HG03103 (cell line): ENCODE measurements at regions not wholly inside any gene's neighbourhood (a gene's known extent, or its start where the extent isn't known, plus 50 kb on each side); places are given as distances from the start of the nearest gene placed in this dataset.
"Not testable (repeated sequence)": the region's sequence is repeated elsewhere in the genome, so short reads cannot be mapped to it uniquely, and the experiment has no call there.

Source experiments
- ATAC-seq: cut with Tn5 transposase; IDR thresholded peaks from one replicate; pipeline ENCODE4 v1.9.1; 2021; ENCODE audit warnings: low read depth; ENCODE audit not compliant: unreplicated experiment

GRCh38 chr12:59066445-59066844 lies 146.1 kb upstream of the LRIG3 start:
- no peak for ATAC-seq

DNA sequence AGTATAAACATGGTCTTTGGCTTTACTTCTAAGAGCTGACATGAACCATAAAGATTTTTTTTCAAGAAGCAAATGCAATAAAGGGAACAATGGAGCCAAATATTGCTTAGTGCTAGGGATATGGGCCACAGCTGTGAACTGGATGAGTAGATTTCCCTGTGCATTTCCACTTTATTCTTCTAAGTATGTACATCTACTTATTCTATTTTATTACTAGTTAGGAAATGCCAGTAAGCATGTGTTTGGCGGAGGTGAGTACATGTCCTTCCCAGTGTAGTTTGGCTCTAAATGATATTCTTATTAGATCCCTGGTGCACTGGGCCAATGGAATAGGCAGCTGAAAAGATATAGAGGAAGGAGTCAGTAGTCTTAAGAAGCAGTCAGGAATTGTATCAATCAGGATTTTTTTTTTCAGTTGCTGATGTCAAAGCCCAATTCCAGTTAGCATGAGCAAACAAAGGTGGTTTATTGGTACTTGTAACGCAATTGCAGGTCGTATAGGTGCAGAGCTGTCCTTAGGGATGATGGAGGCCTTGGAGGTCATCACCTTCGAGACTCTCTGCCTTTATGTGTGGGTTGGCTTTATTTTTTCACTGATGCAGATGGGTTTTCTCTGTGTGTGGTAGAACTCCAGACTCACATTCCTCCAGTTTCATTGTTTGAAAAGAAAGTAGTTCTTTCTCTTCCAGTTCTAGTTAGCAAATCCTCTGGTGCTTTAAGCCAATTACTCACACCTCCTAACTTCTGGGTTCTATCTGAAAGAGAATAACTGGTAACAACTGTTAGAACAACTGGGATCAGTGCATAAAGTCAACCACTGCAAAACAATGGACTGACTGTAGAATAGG lies 139.0 kb upstream of the LRIG3 start:
- ATAC-seq = no peak

GRCh38 chr12:59056966-59057365 lies 136.7 kb upstream of the LRIG3 start:
- no peak for ATAC-seq

DNA sequence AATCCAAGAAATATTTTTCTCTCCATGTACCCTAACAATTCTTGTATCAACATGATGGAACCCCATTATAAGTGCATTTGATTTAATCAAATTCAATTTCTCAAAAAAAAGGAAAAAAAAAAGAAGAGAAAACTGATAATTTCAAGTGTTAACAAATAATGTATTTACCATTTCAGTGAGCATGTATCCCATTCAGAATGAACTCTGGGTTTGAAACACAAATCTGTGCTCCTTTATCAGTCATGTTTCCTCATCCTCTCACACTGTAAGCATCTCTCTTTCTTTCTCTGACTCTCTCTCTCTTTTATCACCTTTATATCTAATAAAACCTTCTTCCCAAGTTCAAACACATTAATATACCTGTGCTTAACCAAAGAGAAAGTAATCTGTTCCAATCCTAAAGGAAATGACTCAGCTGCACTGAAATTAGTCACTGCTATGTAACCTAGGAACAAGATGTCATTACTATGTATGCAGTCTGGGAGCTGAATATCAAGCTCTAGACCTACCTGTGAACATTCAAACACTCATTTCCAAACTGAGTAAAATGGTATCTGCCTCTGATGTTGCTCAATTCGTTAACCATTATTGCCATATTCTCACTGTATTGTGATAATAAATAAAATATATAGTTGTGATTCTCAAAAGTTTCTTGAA lies 135.0 kb upstream of the LRIG3 start:
- no peak for ATAC-seq

DNA sequence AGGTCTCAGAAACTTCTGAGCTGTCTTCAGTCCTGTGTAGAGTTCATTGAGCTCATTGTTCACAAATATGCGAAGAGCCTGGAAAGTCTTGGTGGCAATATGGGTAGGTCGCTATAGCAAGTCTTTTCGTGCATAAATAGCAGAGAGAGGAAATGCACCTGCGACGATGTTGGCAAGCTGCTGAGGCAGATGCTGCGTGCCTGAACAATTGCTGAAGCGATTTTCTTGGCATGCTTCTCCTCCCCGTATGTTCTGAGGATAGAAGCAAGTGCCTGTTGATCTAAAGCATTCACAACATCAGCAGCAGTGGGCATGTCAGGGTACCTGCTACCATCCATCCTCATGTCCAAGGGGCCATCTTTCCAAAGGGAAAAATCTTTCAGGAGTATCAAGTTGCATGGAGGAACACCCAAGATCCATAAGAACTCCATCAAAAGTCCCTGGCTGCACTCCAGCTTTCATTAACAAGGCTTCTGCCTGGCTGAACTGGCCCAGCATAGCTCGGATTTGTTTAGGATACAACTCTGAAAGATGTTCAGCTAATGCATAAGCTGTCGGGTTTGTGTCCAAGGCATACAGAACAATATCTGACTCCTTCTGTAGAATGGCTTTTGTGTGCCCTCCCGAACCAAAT lies 133.1 kb upstream of the LRIG3 start:
- ATAC-seq = not testable (repeated sequence)

- ATAC-seq = no peak
Observed at GRCh38 chr12:59046763-59047534, 126.6 kb upstream of the LRIG3 start.

- ATAC-seq = no peak
Observed at GRCh38 chr12:59044791-59045190, 124.5 kb upstream of the LRIG3 start.

- no peak for ATAC-seq
Observed at GRCh38 chr12:59041241-59042121, 121.2 kb upstream of the LRIG3 start.

GRCh38 chr12:59040656-59041055 lies 120.4 kb upstream of the LRIG3 start:
- ATAC-seq = no peak

DNA sequence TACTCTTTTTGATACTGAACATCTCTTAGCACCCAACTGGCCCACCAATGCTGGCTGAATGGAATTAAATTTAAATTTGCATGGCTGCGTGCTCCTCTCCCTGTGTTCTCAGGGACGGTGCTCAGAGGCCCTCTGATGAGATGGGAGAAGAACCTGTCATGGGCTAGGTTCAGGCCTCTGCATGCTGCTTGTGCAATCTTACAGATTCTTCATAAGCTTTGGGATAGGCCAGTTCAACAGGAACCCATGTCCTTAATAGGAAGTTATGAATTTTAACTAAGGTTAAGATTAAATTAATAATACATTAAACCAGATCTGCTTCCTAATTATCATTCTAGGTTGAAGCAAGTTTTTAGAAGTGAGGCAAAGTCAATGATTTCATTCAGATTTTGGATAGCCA lies 119.7 kb upstream of the LRIG3 start:
- ATAC-seq = no peak

GRCh38 chr12:59039005-59039404 lies 118.7 kb upstream of the LRIG3 start:
- no peak for ATAC-seq

GRCh38 chr12:59036973-59037762 lies 116.9 kb upstream of the LRIG3 start:
- no peak for ATAC-seq

DNA sequence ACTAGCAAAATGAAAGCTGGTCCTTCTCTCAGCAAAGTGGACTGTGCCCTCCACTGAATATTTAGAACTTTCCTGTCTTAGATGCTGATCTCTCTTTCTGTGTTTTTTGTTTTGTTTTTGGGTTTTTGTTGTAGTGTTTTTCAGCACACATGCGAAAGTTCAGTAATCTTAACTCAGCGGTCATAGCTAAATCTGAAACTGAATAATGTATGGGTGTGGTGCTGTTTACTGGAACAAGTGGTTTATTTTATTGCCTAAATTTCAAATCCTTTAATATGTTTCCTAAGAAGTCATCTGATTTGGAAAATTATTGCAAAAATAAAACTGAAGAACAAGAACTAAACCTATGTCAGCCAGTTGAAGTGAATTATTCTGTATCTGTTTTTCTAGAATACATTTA lies 116.0 kb upstream of the LRIG3 start:
- no peak for ATAC-seq

DNA sequence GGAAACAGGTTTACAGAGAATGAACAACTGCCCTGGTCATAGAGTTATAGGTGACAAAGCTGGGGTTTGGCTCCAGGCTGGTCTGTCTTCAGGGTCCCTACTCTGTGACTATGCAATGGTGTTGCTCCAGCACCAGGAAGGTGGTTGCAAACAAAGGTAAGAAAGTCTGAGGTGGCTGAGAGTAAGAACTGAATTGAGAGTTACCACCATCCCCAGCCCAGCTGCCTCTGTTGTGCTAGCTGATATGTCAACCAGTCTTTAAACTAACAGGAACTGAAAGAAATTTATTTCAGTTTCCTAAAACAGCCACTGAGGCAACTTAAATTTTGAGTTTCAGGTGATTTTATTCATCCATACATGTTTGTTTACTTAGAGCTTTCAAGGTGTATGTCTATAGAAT lies 111.0 kb upstream of the LRIG3 start:
- no peak for ATAC-seq

DNA sequence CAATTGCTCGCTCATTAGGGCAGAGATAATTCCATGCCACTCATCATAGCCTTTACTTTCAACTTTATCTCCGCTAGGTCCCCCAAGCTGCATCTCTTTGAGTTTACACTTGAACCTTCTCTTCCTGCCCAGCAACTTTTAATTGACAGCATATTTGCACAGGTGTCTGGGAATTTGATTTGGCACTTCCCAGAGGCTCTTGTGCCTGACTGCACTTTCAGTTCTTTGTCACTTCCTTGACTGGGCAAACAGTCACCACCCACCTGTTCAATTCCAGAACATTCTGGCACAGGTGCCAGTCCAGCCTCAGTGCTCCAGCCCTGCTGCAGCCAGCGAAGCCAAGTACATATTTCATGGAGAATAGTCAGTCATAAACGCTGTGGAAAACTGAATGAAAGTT lies 110.1 kb upstream of the LRIG3 start:
- no peak for ATAC-seq

DNA sequence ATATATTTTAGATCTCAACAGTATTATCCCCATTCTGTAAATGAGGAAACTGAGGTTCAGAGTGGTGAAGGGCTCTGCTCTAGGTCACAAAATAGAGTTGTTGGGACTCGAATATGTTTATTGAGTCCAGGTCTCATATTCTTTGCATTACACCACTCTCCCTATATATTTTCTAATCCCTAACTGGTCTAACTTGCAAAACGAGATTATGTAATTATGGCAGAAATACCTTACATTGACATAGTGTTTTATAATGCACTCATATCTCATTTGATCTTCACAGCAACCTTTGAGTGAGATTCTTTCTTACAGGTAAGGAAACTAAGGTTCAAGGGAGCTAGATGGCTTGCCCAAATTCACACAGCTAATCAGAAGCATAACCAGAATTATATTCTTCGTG lies 106.9 kb upstream of the LRIG3 start:
- no peak for ATAC-seq

DNA sequence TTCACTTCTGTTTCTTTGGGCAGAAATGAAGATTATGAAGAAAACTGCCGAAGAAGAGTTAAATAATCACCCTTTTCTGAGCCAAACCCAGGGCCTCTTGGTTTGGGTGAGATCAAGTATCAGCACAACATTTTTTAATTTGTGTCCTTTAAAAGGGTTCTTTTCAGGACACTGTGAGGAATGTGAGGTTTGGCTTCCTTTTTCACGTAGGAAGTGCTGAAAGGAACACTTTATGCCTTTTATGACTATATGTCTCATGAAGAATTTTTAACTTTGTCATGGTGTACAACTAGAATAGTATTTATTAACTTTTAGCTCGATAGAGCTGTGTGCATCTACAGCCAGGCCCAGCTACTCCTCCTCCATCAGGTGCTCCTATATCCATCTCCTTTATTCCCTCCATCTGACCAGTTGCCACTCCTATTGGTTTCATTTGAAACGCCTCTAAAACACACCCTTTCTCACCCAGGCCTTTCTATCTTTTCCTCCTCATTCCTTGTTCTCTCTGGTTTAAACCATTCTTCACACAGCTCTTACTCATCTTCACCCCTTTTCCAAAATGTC lies 103.6 kb upstream of the LRIG3 start:
- no peak for ATAC-seq

DNA sequence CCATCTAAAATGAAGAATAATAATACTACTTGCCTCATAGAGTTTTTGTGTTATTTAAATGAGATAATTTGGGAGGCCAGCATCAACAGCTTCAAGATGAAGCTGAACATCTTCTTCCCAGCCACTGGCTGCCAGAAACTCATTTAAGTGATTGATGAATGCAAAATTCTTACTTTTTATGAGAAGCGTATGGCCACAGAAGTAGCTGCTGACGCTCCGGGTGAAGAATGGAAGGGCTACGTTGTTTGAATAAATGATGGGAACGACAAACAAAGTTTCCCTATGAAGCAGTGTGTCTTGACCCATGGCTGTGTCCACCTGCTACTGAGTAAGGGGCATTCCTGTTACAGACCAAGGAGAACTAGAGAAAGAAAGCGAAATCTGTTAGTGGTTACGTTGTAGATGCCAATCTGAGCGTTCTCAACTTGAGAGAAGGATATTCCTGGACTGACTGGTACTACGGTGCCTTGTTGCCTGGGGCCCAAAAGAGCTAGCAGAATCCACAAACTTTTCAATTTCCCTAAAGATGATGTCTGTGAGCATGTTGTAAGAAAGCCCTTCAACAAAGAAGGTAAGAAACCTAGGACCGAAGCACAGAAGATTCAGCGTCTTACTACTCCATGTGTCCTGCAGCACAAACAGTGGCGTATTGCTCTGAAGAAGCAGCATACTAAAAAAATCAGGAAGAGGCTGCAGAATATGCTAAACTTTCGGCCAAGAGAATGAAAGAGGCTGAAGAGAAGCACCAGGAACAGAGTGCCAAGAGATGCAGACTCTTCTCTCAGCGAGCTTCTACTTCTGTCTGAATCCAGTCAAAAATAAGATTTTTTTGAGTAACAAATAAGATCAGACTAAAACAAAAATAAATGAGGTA lies 100.0 kb upstream of the LRIG3 start:
- no peak for ATAC-seq
